T-helper 2 cell treated with Interferon-gamma antibody and Interleukin-4, amounts not matched to agents 100 ng/mL and 5 ng/mL, for 36 hours (primary cell): ENCODE measurements at regions not wholly inside any gene's neighbourhood (a gene's known extent, or its start where the extent isn't known, plus 50 kb on each side); places are given as distances from the start of the nearest gene placed in this dataset.

Source experiments
- intact Hi-C: fragments of 100-400 bp; cut with micrococcal nuclease; formaldehyde crosslinking; loops from one replicate; pipeline ENCODE4 v1.15.1; 2023

DNA sequence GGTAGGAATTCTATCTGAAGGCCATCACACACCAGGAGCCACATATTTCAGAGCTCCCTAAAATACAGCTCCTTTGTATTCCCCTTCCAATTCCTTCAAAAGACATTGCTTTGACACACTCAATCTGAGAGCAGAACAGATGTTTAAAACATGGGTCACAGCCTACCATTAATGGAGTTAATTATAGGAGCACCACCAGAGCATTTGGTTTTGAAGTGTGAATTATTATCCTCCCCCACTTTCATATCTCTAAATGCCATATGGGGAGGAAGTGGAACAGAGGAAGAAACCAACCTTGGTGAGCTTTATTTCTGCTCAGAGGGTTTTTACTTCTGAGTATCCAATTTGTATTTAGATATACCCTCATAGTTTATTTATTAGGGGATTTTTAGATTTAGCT lies 50.7 kb upstream of the TNFRSF21 start:
- intact Hi-C loops = no loop called here

DNA sequence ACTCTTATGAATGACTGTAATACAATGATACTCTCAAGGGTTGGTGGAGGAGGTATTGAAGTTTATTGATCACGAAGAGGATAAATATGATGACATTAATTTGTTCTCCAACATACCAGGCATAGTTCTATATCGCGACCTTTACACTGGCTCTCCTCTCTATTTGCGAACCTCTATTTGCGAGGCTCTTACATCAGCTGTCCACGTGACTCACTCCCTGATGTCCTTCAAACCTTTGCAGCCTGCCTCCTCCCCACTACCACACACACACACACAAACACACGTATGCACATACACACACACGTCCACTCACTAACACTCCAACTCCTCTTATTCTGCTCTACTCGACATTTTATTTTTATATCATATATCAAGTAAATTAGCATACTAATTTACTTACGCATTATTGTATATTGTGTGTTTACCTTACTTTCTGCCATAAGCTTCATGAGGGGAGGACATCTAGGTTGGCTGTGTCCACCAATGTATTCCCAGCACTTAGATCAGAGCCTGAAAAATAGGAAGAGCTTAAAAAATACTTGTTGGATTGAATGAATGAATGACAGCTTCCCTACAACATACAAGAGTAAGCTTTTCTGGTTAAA lies 53.3 kb upstream of the TNFRSF21 start:
- intact Hi-C loops = no loop called here

DNA sequence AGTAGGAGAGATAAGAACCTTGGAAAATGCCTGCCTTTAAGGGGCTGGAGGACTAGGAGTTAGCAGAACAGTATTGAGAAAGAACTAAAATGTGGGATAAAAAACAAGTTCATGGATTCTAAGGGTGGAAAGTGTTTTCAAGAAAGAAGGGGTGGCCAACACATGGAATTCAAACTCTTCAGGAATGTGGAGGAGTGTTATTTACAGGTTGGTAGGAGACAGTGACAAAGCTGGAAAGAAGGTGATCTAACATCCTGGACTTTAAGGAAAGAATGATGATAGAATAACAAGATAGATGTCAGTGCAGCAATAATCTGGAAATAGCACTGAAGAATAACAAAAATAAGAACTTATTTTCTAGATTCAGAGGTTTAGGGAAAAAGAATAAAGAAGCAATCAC lies 54.0 kb upstream of the TNFRSF21 start:
- intact Hi-C loops = no loop called here

DNA sequence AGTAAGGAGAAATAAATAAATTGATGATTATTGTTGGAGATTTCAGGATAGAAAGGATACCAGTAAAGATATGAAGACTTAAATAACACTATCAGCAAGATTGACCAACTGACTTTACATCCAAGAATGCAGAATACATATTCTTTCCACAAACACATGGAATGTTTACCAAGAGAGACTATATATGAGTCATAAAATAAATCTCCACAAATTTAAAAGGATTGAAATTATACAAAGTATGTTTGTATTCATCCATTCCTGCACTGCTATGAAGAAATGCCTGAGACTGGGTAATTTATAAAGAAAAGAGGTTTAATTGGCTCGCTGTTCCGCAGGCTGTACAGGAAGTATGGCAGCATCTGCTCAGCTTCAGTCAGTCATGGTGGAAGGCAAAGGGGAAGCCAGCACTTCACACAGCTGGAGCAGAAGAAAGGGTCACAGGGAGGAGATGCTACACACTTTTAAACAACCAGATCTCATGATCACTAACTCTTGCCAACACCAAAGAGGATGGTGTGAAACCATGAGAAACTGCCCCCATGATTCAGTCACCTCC lies 56.7 kb upstream of the TNFRSF21 start:
- intact Hi-C loops = no loop called here

DNA sequence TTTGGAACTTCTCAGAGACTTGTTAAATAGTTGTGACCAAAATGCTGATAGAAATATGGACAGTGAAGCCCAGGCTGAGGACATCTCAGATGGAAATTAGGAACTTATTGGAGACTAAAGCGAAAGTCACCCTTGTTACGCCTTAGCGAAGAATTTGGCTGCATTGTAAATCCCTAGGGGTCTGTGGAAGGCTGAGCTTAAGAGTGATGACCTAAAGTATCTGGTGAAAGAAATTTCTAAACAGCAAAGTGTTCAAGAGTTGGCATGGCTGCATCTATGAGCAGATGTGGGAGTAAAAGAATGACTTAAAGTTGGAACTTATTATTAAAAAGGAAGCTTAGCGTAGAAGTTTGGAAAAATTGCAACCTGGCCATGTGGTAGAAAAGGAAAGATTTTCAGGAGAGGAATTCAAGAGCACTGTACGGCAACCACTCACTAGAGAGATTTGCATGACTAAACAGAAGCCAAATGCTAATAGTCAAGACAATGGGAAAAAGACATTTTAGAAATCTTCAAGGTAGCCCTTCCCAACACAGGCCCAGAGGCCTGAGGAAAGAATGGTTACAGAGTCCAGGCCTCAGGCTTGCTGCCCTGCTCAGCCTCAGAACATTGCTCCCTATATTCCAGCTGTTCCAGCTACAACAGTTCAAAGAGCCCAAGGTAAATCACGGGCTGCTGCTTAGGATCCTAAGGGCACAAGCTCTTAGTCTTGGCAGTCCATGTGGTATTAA lies 61.6 kb upstream of the TNFRSF21 start:
- intact Hi-C loops = no loop called here

DNA sequence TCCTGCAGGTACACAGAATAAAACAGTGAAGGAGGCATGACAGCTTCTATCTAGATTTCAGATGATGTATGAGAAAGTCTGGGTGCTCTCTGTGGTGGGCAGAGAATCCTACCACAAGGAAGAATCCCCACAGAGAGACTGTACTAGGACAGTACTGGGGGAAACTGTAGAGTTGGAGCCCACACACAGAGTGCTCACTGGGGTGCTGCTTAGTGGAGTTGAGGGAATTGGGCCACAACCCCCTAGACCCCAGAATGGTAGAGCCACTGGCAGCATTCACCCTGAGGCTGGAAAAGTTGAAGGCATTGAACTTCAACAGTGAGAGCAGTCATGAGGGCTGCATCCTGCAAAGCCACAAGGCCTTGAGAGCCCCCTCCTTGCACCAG lies 62.2 kb upstream of the TNFRSF21 start:
- intact Hi-C loops = no loop called here

DNA sequence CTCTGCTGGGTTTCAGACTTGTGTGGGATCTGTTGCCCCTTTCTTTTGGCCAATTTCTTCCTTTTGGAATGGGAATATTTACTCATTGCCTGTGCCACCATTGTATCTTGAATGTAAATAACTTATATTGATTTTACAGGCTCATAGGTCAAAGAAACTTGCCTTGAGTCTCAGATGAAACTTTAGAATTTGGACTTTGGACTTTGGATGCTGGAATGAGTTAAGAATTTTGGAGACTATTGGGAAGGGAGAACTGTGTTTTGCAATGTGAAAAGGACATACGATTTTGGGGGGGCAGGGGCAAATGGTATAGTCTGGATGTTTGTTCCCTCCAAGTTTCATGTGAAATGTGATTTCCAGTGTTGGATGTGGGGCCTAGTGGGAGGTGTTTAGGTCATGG lies 62.6 kb upstream of the TNFRSF21 start:
- intact Hi-C loops = no loop called here

DNA sequence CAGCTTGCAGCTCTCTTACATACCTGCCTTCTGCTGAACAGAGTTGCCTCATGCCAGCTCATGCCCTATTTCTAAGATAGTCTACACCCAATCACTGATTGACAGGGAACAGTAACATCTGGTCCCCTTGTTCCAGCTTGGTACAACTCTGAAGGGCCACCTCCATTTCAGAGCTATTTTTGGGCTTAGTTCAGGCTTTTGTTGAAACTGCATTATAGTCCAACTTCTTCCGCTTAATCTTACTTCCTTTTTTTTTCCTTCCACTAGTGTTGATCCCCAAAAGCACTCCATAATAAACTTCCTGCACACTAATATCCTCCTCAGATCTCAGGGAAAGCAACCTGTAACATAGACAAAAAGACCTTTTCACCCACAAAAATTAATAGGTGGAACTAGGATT lies 65.7 kb upstream of the TNFRSF21 start:
- intact Hi-C loops = no loop called here

DNA sequence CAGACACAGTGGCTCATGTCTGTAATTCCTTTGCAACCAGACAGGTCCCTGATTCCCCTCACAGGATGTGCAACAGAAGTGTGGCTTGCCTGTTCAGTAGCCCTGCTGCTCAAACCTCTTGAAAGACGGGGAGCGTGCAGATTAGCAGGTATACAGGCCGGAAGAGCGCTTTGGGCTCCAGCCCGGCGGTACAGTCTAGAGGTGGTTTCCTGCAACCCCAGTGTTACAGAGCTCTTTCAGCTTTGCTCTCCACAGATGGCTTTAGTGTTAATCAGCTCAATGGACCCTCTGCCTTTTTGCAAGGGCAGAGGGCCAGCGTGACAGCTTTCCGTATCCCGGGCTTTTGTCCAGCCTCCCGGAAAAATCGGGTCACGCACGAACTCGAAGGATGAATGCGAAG lies 67.2 kb upstream of the TNFRSF21 start:
- intact Hi-C loops = no loop called here

DNA sequence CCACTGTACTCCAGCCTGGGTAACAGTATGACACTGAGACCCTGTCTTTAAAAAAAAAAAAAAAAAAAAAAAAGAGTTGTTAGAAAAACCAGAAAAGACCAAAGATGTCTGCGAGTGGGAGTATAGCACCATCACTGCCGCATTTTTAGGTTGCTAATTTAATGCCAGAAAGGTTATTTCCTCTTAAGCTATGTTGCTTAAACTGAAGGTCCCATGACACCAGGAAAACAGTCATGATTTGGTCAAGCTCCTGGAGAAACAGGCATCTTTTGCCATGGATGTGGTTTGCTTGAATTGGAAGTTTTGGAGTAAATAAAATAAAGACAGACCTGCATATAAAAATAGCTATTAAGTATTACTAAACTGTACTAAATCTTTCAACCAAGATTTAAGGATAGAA lies 68.3 kb upstream of the TNFRSF21 start:
- intact Hi-C loops = no loop called here

DNA sequence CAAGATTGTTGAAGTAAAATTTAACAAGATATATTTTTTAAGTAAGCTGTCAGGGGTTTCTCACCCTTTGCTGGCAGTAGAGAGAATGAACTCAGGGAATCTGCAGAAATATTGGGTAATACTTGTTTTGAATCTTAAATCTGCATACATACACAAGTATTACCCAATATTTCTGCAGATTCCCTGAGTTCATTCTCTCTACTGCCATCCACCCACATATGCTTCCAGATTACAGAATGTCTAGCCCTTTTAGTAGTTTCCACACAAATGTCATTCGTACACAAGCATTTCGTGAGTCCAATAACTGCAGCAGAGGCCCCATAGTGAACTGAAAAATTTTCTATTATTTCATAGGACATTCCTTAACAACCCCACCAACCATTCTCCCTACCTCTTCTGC lies 69.6 kb upstream of the TNFRSF21 start:
- intact Hi-C loops = no loop called here

DNA sequence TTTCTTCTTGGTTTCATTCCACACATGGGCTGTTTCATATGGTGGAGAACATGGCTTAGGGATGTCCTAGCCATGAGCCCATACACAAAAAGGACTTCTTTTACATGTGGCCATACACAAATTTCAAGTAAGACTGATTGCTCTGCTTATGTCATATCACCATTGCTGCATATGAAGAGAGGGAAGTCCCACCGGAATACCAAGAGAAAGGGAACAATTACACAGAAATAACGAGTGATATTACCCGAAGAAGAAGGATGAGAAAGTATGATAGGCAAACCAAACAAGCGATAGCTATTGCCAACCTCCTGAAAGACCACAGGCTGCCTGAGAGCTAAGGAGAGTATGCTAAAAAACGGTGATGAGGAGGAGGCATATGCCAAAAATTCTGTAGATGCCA lies 70.5 kb upstream of the TNFRSF21 start:
- intact Hi-C loops = no loop called here

DNA sequence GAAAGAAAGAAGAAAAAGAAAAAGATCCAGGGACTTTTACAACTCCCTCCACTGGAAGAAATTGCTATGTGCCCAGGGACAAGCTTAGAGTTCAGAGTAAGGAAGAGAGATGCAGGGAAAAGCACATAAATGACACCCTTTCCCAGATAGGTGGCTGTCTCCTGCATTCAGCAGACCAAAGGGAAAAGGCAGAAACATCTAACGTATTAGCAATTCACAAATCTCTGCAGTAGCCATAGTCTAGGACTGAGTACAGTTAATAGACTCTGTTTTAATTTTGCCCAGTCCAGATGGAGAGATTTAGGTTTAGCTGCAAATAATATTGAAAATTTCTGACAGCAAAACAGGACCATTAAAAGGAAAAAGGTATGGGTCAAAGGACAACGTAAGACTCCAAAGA lies 71.3 kb upstream of the TNFRSF21 start:
- intact Hi-C loops = no loop called here

DNA sequence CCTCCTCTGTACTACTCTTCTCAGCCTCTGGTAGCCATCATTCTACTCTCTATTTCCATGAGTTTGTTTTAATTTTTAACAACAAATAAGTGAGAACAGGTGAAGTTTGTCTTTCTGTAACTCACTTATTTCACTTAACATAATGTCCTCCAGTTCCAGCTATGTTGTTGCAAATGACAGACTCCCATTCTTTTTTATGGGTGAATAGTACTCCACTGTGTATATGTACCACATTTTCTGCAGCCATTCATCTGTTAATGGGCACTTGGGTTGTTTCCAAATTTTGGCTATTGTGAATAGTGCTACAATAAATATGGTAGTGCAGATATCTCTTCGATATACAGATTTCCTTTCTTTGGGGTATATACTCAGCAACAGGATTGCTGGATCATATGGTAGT lies 73.7 kb upstream of the TNFRSF21 start:
- intact Hi-C loops = no loop called here

DNA sequence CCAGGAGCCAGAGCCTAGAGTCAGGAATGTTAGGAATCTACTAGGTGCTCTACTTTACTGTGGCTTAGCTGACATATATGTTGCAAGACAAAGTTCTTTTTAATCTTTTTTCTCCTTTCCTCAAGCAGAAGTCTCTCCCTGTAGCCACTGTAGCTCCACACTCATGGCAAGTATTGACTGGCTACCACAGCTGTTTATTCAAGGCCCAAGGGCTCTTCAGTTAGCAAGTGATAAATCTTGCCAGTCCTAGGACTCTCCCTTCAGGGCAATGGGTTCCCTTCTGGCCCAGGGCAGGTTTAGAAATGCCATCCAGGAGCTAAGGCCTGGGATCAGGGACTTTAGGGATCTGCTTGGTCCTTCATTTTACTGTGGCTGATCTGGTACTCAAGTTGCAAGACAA lies 82.0 kb upstream of the TNFRSF21 start:
- intact Hi-C loops = no loop called here

DNA sequence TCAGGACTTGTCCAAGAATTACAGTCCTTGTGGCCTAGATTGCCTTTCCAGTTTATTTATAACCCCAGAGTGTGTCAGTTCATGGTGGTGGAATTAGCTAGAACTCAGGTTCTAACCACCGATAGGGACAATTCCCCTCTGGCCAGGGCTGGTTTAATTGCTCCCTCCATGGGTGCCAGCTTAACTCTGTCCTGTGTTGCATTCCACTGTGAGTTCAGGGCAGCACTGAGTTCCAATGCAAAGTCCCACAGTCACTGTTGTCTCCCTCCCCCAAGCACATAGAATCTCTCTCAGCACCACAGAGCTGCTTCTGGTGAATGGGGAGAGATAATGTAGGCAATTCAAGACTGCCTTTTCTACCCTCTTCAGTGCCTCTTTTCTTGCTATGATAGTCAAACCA lies 82.5 kb upstream of the TNFRSF21 start:
- intact Hi-C loops = no loop called here

DNA sequence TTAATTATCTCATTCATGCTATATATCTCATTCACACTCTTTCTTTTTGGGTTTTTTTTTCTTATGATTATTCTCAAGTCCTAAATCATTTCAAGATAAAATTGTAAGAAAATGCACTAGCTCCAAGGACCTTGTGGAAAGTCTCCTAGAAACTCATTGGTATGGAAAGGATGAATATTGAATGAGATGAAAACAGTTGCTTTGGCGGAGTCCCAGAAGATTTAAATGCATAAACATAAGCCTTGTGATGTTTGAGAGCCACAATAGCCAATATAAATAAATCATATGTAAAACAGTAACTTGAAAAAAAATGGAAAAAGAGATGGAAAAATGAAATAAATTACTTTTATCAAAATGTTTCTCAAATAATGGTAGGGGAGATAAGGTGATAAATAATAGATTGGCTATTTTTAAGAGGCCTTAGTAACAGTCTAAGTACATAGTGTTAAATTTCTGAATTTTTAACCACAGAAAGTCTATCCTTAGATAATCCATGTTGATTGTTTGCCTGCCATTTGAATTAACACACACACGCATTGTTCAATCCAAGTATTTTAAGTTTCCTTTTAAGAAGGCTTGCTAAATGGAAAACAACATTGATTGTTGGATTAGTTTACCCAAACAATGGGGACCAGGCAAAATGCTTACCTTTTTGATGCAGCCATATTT lies 81.1 kb upstream of the CD2AP start:
- intact Hi-C loops = no loop called here

DNA sequence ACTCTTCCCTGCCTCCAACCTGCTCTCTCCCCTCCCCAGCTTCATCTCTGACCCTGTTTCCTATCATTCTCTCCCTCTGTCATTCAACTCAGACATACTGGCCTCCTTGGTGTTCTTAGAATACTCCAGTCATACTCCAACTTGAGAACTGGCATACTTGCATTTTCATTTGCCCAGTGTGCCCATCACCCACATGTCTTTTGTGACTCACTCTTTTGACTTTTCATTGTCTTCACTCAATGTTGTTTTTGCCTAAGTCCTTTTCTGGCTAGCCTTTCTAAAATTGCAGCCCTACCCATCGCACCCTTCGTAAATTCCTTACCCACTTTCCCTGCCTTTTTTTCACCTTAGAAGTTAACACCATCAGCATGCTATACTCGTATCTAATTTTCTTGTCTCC lies 77.0 kb upstream of the CD2AP start:
- intact Hi-C loops = no loop called here

DNA sequence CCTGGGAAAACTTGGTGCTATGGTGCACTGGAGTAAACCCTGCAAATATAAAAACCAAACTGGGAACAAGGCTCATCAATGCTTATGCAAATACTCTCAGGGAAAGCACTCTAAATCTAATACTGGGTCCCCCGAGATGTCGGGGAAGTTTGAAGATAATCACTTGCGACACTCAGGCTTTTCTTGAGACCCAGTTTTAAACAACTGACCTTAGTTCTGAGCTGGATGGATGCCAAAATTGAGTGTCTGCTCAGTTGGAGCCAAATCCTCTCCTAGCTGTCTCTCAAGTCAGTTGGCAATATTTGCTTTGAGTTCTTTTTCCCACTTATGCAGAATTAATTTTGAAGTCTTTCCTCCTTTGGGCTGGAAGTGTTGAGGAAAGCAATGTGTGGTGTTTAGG lies 75.5 kb upstream of the CD2AP start:
- intact Hi-C loops = no loop called here

DNA sequence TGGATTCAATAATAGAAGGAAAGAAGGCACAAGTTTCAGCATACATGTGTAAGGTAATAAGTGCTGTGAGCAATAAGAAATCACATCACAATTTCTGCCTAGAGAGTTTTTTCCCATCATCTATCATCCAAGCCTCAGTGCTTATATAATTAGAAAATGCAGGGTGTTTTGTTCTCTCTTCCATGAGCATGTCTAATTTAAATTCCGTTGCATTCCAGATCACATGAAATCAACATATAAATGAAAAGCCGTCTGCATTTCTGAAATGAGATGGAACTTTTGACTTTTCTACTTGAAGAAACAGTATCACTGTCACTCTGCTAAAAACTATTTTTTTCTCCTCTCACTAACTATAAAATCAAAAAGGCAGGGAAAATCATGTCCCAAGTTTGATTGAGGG lies 74.5 kb upstream of the CD2AP start:
- intact Hi-C loops = no loop called here

DNA sequence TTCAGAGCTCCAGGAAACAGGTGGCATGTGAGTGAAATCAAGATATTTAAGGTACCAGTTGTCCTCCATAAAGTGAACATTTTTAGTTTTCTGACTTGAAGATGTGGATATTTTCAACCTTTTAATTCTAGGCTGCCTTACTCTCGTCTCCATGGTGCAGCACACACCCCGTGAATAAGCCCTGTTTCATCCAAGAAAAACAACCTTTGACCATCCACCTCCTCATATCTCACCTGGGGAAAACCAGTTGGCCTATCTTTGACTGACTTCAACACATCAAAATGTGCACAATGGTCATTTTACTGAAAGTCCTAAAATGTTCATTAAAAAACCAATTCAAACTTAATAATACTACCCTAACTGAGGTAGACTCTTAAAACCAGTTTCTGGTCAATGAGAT lies 73.8 kb upstream of the CD2AP start:
- intact Hi-C loops = no loop called here

DNA sequence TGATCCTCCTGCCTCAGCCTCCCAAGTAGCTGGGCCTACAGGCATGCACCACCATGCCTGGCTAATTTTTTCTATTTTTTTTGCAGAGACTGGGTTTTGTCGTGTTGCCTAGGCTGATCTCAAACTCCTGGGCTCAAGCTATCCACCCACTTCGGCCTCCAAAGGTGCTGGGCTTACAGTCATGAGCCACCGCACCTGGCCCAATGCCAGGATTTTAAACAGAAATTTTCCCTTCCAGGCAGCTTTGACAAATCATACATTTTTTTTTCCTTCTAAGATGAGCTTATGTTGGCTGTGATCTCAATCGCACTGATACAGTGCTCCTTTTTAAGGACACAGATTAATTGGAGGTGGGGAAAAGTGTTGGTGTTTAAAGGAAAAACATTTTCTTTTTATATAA lies 73.2 kb upstream of the CD2AP start:
- intact Hi-C loops = no loop called here

DNA sequence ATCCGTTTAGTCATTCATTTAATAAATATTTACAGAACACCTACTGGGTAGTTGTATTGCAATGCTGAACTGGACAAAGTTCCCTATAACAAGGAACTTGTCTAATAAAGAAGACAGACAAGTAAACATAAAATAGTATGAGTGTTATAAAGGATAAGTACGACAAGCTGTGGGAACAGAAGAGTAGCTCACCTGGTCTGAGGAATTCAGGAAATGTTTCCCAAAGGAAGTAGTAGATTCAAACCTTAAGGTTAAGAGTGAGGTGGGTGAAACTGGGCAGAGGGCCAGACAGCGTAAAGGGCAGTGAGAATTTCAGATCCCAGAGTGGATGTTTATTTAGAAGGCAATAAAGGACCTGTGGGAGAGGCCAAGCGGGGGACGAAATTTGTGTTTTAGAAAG lies 72.3 kb upstream of the CD2AP start:
- intact Hi-C loops = no loop called here
